ENCODE measurements at regions not wholly inside any gene's neighbourhood (a gene's known extent, or its start where the extent isn't known, plus 50 kb on each side); places are given as distances from the start of the nearest gene placed in this dataset.

- Histone ChIP-seq H2AFZ (ENCODE audit: low read depth, low read length) (peak overlapping the region; percentile 16), H3K27me3 (ENCODE audit: insufficient read depth, low read length) (no peaks in the 10 kb centered on the region), H3K36me3 (ENCODE audit: insufficient read depth, low read length) (no peaks in the 10 kb centered on the region), H3K9me3 (ENCODE audit: insufficient read depth, low read depth, low read length) (no peaks in the 10 kb centered on the region), H3K4me3 (ENCODE audit: insufficient read depth, low read depth, low read length) (peak overlapping the region; percentile 41), H4K20me1 (ENCODE audit: insufficient read depth, low read length) (no peaks in the 10 kb centered on the region), H3K27ac (ENCODE audit: low read depth, low read length) (no peak overlapping the region), H3K79me2 (ENCODE audit: insufficient read depth, low read length) (no peaks in the 10 kb centered on the region), H3K9ac (ENCODE audit: low read length) (peak overlapping the region; percentile 39), H3K4me1 (ENCODE audit: insufficient read depth, low read length) (peaks cover 9% of the 10 kb centered on the region), H3K4me2 (ENCODE audit: low read length) (peak overlapping the region; percentile 82)
- FAIRE-seq (peak; percentile 98), DNase-seq (ENCODE audit: low read depth) (no peak)
- Mint-ChIP-seq H3K4me3 (ENCODE audit: unreplicated experiment) (no peak overlapping the region), H3K36me3 (ENCODE audit: low read depth, unreplicated experiment) (no peaks in the 10 kb centered on the region), H3K27ac (ENCODE audit: unreplicated experiment) (no peak overlapping the region), H3K4me1 (ENCODE audit: low read depth, unreplicated experiment) (peaks cover 18% of the 10 kb centered on the region), H3K27me3 (ENCODE audit: low read depth, unreplicated experiment) (no peaks in the 10 kb centered on the region), H3K9me3 (ENCODE audit: unreplicated experiment) (peaks cover 2% of the 10 kb centered on the region)
- no peak for TF ChIP-seq EZH2 (IDR thresholded peaks at IDR 0.05; ENCODE audit: insufficient read depth, low read length)
- TF ChIP-seq CTCF (IDR thresholded peaks at IDR 0.05; ENCODE audit: insufficient read depth, low read depth, low read length), result peak; percentile 67
These were observed 263.8 kb upstream of the RPS6KA3 start for GRCh38 chrX:20530406-20530921.

GRCh38 chrX:20529711-20530110, 263.0 kb upstream of the RPS6KA3 start:
- Mint-ChIP-seq H3K4me3 (ENCODE audit: unreplicated experiment) (peak overlapping the region; percentile 73), H3K27ac (ENCODE audit: unreplicated experiment) (peak overlapping the region; percentile 41), H3K36me3 (ENCODE audit: low read depth, unreplicated experiment) (no peaks in the 10 kb centered on the region), H3K9me3 (ENCODE audit: unreplicated experiment) (peaks cover 2% of the 10 kb centered on the region), H3K4me1 (ENCODE audit: low read depth, unreplicated experiment) (peaks cover 18% of the 10 kb centered on the region), H3K27me3 (ENCODE audit: low read depth, unreplicated experiment) (no peaks in the 10 kb centered on the region)
- Histone ChIP-seq H4K20me1 (ENCODE audit: insufficient read depth, low read length) (no peaks in the 10 kb centered on the region), H3K27me3 (ENCODE audit: insufficient read depth, low read length) (no peaks in the 10 kb centered on the region), H3K4me3 (ENCODE audit: insufficient read depth, low read depth, low read length) (peak overlapping the region; percentile 41), H3K36me3 (ENCODE audit: insufficient read depth, low read length) (no peaks in the 10 kb centered on the region), H3K9me3 (ENCODE audit: insufficient read depth, low read depth, low read length) (no peaks in the 10 kb centered on the region), H2AFZ (ENCODE audit: low read depth, low read length) (peak overlapping the region; percentile 16), H3K27ac (ENCODE audit: low read depth, low read length) (no peak overlapping the region), H3K9ac (ENCODE audit: low read length) (peak overlapping the region; percentile 39), H3K79me2 (ENCODE audit: insufficient read depth, low read length) (no peaks in the 10 kb centered on the region), H3K4me1 (ENCODE audit: insufficient read depth, low read length) (peaks cover 9% of the 10 kb centered on the region), H3K4me2 (ENCODE audit: low read length) (peak overlapping the region; percentile 82)
- DNase-seq (ENCODE audit: low read depth) (peak; percentile 35), FAIRE-seq (no peak)
- no peak for TF ChIP-seq CTCF (IDR thresholded peaks at IDR 0.05; ENCODE audit: insufficient read depth, low read depth, low read length)
- no peak for TF ChIP-seq EZH2 (IDR thresholded peaks at IDR 0.05; ENCODE audit: insufficient read depth, low read length)

GRCh38 chrX:20529301-20529700, 262.6 kb upstream of the RPS6KA3 start:
- Mint-ChIP-seq H3K4me1 (ENCODE audit: low read depth, unreplicated experiment) (peaks cover 18% of the 10 kb centered on the region), H3K27ac (ENCODE audit: unreplicated experiment) (peak overlapping the region; percentile 41), H3K36me3 (ENCODE audit: low read depth, unreplicated experiment) (no peaks in the 10 kb centered on the region), H3K9me3 (ENCODE audit: unreplicated experiment) (peaks cover 1% of the 10 kb centered on the region), H3K4me3 (ENCODE audit: unreplicated experiment) (peak overlapping the region; percentile 73), H3K27me3 (ENCODE audit: low read depth, unreplicated experiment) (no peaks in the 10 kb centered on the region)
- peak overlapping the region; percentile 39 for H3K9ac ChIP-seq (ENCODE audit: low read length)
- peak overlapping the region; percentile 82 for H3K4me2 ChIP-seq (ENCODE audit: low read length)
- H3K4me1 ChIP-seq (ENCODE audit: insufficient read depth, low read length), result peaks cover 9% of the 10 kb centered on the region
- FAIRE-seq (peak; percentile 49), DNase-seq (ENCODE audit: low read depth) (no peak)
- no peaks in the 10 kb centered on the region for H4K20me1 ChIP-seq (ENCODE audit: insufficient read depth, low read length)
- H2AFZ ChIP-seq (ENCODE audit: low read depth, low read length), result no peak overlapping the region
- TF ChIP-seq EZH2 (IDR thresholded peaks at IDR 0.05; ENCODE audit: insufficient read depth, low read length), result no peak
- no peak for TF ChIP-seq CTCF (IDR thresholded peaks at IDR 0.05; ENCODE audit: insufficient read depth, low read depth, low read length)
- no peaks in the 10 kb centered on the region for H3K9me3 ChIP-seq (ENCODE audit: insufficient read depth, low read depth, low read length)
- no peaks in the 10 kb centered on the region for H3K36me3 ChIP-seq (ENCODE audit: insufficient read depth, low read length)
- no peaks in the 10 kb centered on the region for H3K79me2 ChIP-seq (ENCODE audit: insufficient read depth, low read length)
- no peak overlapping the region for H3K27ac ChIP-seq (ENCODE audit: low read depth, low read length)
- H3K27me3 ChIP-seq (ENCODE audit: insufficient read depth, low read length), result no peaks in the 10 kb centered on the region
- H3K4me3 ChIP-seq (ENCODE audit: insufficient read depth, low read depth, low read length), result no peak overlapping the region

All from astrocyte (in vitro differentiated cells and primary cell).